Mesothelial cell of epicardium (in vitro differentiated cells): ENCODE measurements at regions not wholly inside any gene's neighbourhood (a gene's known extent, or its start where the extent isn't known, plus 50 kb on each side); places are given as distances from the start of the nearest gene placed in this dataset.

ENCODE experiments used
- DNase-seq, 2 experiments: peaks; one replicate each; pipeline ENCODE4 v3.0.0; 2021; ENCODE audit warnings: low spot score in 2 of 2; ENCODE audit not compliant: unreplicated experiment in 2 of 2
- H3K27ac Mint-ChIP-seq: 2 replicates; pipeline ENCODE4 v1.8.0; 2021; ENCODE audit warnings: mixed read lengths
- H3K27me3 Mint-ChIP-seq: 2 replicates; pipeline ENCODE4 v1.8.0; 2021; ENCODE audit warnings: low read depth, mixed read lengths
- H3K36me3 Mint-ChIP-seq: 2 replicates; pipeline ENCODE4 v1.8.0; 2021; ENCODE audit warnings: mixed read lengths
- H3K4me1 Mint-ChIP-seq: 2 replicates; pipeline ENCODE4 v1.8.0; 2021; ENCODE audit warnings: mixed read lengths
- H3K4me3 Mint-ChIP-seq: 2 replicates; pipeline ENCODE4 v1.8.0; 2021; ENCODE audit warnings: mild to moderate bottlenecking, moderate library complexity, mixed read lengths
- H3K9me3 Mint-ChIP-seq: 2 replicates; pipeline ENCODE4 v1.8.0; 2021; ENCODE audit warnings: mixed read lengths
- TF ChIP-seq, protein P1 (sequence below): fragments of 200-600 bp; sonication (generic); IDR thresholded peaks from one replicate; pipeline ENCODE4 v1.5.0; 2021; ENCODE audit warnings: antibody characterized with exemption; ENCODE audit not compliant: unreplicated experiment

- peaks cover 25% of the 10 kb centered on the region for H3K4me1 Mint-ChIP-seq
- H3K27ac Mint-ChIP-seq = no peak overlapping the region
- DNase-seq = no peak
- H3K4me3 Mint-ChIP-seq = no peak overlapping the region
- TF ChIP-seq, protein P1, sequence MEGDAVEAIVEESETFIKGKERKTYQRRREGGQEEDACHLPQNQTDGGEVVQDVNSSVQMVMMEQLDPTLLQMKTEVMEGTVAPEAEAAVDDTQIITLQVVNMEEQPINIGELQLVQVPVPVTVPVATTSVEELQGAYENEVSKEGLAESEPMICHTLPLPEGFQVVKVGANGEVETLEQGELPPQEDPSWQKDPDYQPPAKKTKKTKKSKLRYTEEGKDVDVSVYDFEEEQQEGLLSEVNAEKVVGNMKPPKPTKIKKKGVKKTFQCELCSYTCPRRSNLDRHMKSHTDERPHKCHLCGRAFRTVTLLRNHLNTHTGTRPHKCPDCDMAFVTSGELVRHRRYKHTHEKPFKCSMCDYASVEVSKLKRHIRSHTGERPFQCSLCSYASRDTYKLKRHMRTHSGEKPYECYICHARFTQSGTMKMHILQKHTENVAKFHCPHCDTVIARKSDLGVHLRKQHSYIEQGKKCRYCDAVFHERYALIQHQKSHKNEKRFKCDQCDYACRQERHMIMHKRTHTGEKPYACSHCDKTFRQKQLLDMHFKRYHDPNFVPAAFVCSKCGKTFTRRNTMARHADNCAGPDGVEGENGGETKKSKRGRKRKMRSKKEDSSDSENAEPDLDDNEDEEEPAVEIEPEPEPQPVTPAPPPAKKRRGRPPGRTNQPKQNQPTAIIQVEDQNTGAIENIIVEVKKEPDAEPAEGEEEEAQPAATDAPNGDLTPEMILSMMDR = no peak
- H3K36me3 Mint-ChIP-seq = no peaks in the 10 kb centered on the region
- peaks cover 3% of the 10 kb centered on the region for H3K9me3 Mint-ChIP-seq
- H3K27me3 Mint-ChIP-seq = no peaks in the 10 kb centered on the region
Observed at GRCh38 chr3:73772076-73772886, 147.5 kb upstream of the PDZRN3 start.

GRCh38 chr3:73768524-73769308 is 144.0 kb upstream of the PDZRN3 start:
- Mint-ChIP-seq H3K27ac (no peak overlapping the region), H3K27me3 (no peaks in the 10 kb centered on the region), H3K4me1 (peaks cover 28% of the 10 kb centered on the region), H3K36me3 (no peaks in the 10 kb centered on the region), H3K4me3 (no peak overlapping the region), H3K9me3 (peaks cover 12% of the 10 kb centered on the region)
- no peak for DNase-seq
- TF ChIP-seq, protein P1 = no peak

- TF ChIP-seq, protein P1 = no peak
- Mint-ChIP-seq H3K27ac (peak overlapping the region; percentile 45), H3K4me3 (no peak overlapping the region), H3K27me3 (no peaks in the 10 kb centered on the region), H3K9me3 (peaks cover 12% of the 10 kb centered on the region), H3K36me3 (no peaks in the 10 kb centered on the region), H3K4me1 (peaks cover 22% of the 10 kb centered on the region)
- DNase-seq = no peak
Observed at GRCh38 chr3:73766599-73767381, 142.0 kb upstream of the PDZRN3 start.

GRCh38 chr3:73765878-73766545 is 141.3 kb upstream of the PDZRN3 start:
- H3K4me3 Mint-ChIP-seq = no peak overlapping the region
- H3K9me3 Mint-ChIP-seq = peaks cover 12% of the 10 kb centered on the region
- TF ChIP-seq, protein P1 = no peak
- H3K27me3 Mint-ChIP-seq = no peaks in the 10 kb centered on the region
- peak overlapping the region; percentile 45 for H3K27ac Mint-ChIP-seq
- no peak for DNase-seq
- H3K4me1 Mint-ChIP-seq = peaks cover 22% of the 10 kb centered on the region
- H3K36me3 Mint-ChIP-seq = no peaks in the 10 kb centered on the region

GRCh38 chr3:73762855-73763254 is 138.1 kb upstream of the PDZRN3 start:
- H3K27ac Mint-ChIP-seq = no peak overlapping the region
- TF ChIP-seq, protein P1 = no peak
- peaks cover 8% of the 10 kb centered on the region for H3K9me3 Mint-ChIP-seq
- H3K36me3 Mint-ChIP-seq = no peaks in the 10 kb centered on the region
- no peak overlapping the region for H3K4me3 Mint-ChIP-seq
- H3K4me1 Mint-ChIP-seq = peaks cover 16% of the 10 kb centered on the region
- DNase-seq = no peak
- H3K27me3 Mint-ChIP-seq = no peaks in the 10 kb centered on the region
